ENCODE measurements at regions not wholly inside any gene's neighbourhood (a gene's known extent, or its start where the extent isn't known, plus 50 kb on each side); places are given as distances from the start of the nearest gene placed in this dataset.
A peak's percentile ranks its signal among the peaks of the same experiment; 100 is the strongest.

GRCh38 chr14:76948213-76948947 is 80.1 kb downstream of the IRF2BPL start:
- H3K27ac Mint-ChIP-seq, result peak overlapping the region; percentile 86
- H3K27ac ChIP-seq (ENCODE audit: low read depth), result peak overlapping the region; percentile 97
- H3K79me2 ChIP-seq (replicated peaks; ENCODE audit: insufficient read depth), result no peaks in the 10 kb centered on the region
- H3K4me3 Mint-ChIP-seq, result peak overlapping the region; percentile 31; the same call in 1 of the 3 replicates
- ATAC-seq (peak; percentile 15), DNase-seq (ENCODE audit: low spot score) (no peak)
- H3K4me1 Mint-ChIP-seq, result peaks cover 40% of the 10 kb centered on the region
- H4K20me1 ChIP-seq (replicated peaks; ENCODE audit: insufficient read depth), result no peaks in the 10 kb centered on the region
- H3K4me1 ChIP-seq (ENCODE audit: insufficient read depth), result peaks cover 37% of the 10 kb centered on the region
- H3K9me3 Mint-ChIP-seq, result no peaks in the 10 kb centered on the region; the same call in none of the 3 replicates
- no peaks in the 10 kb centered on the region for H3K9me2 ChIP-seq (ENCODE audit: insufficient read depth)
- peak overlapping the region; percentile 84 for H3K4me2 ChIP-seq
- H3K36me3 ChIP-seq (ENCODE audit: insufficient read depth), result no peaks in the 10 kb centered on the region
- peak overlapping the region; percentile 48; the same call in 1 of the 2 replicates for H3K4me3 ChIP-seq
- H3K27me3 ChIP-seq (ENCODE audit: insufficient read depth), result no peaks in the 10 kb centered on the region
- no peaks in the 10 kb centered on the region; the same call in 2 of the 3 replicates for H3K36me3 Mint-ChIP-seq (ENCODE audit: low read depth)
- H2AFZ ChIP-seq, result 0 out of 2 replicates have a peak overlapping the region, but pooled peaks have one; percentile 23
- peaks cover 23% of the 10 kb centered on the region for H3F3A ChIP-seq (replicated peaks; ENCODE audit: low read depth)
- TF ChIP-seq EZH2phosphoT487 (IDR thresholded peaks at IDR 0.05; ENCODE audit: unreplicated experiment) (no peak), REST (IDR thresholded peaks at IDR 0.05; ENCODE audit: unreplicated experiment) (no peak), CREB1 (CRISPR knock-in tag; IDR thresholded peaks at IDR 0.05; ENCODE audit: low read depth) (no peak), POLR2AphosphoS5 (IDR thresholded peaks at IDR 0.05; ENCODE audit: low read depth) (no peak), EZH2 (IDR thresholded peaks at IDR 0.05; ENCODE audit: low read depth, unreplicated experiment) (no peak), ZNF114 (CRISPR knock-in tag; IDR thresholded peaks at IDR 0.05) (no peak), ZNF331 (CRISPR knock-in tag; IDR thresholded peaks at IDR 0.05; ENCODE audit: low read depth) (no peak), NANOG (IDR thresholded peaks at IDR 0.05; ENCODE audit: borderline replicate concordance) (no peak), CTCF (conservative IDR thresholded peaks at IDR 0.05; ENCODE audit: low read depth in 2 of 2) (no peak), STAT1 (IDR thresholded peaks at IDR 0.05; ENCODE audit: unreplicated experiment) (no peak), ETS1 (IDR thresholded peaks at IDR 0.05) (no peak), ZNF462 (CRISPR knock-in tag; IDR thresholded peaks at IDR 0.05) (no peak), JUNB (IDR thresholded peaks at IDR 0.05; ENCODE audit: unreplicated experiment) (no peak)
- peaks cover 13% of the 10 kb centered on the region for H3K27me3 Mint-ChIP-seq (ENCODE audit: insufficient read depth, low read depth, poor library complexity)
